Panc1 (cell line): ENCODE measurements at regions not wholly inside any gene's neighbourhood (a gene's known extent, or its start where the extent isn't known, plus 50 kb on each side); places are given as distances from the start of the nearest gene placed in this dataset.

Experiments
- ATAC-seq: fragments of 200-7000 bp; cut with Tn5 transposase; 2 replicates; pipeline ENCODE4 v1.9.1; 2020; ENCODE audit warnings: mild to moderate bottlenecking, moderate library complexity
- BruUV-seq: library from RNA; stranded (reverse); fragments of 400-500 nt; replicated peaks from 2 replicates; lab custom pipeline; 2021; lab: Mats Ljungman, UMichigan
- CTCF ChIA-PET: fragments of 300-600 bp; sonication (Branson Sonifier 250); formaldehyde crosslinking; loops from one replicate; lab custom pipeline; 2022; ENCODE audit warnings: antibody characterized with exemption; lab: Charles Lee
- POLR2A ChIA-PET: fragments of 300-600 bp; sonication (Branson Sonifier 250); formaldehyde crosslinking; loops from one replicate; lab custom pipeline; 2022; ENCODE audit warnings: antibody characterized with exemption; lab: Charles Lee
- DNase-seq: peaks from one replicate; pipeline ENCODE4 v3.0.0-alpha.2; 2010; ENCODE audit warnings: low read depth, low spot score
- H3K27ac ChIP-seq: 2 replicates; pipeline ENCODE4 v1.5.1; 2011; ENCODE audit warnings: mild to moderate bottlenecking, low read length, inconsistent platforms
- H3K27me3 ChIP-seq: fragments of 200-500 bp; sonication (Bioruptor generic); 2 replicates; pipeline ENCODE4 v1.6.0; 2014; ENCODE audit warnings: low read length, inconsistent platforms; ENCODE audit not compliant: control insufficient read depth, insufficient read depth
- H3K36me3 ChIP-seq: fragments of 200-500 bp; sonication (Bioruptor generic); 2 replicates; pipeline ENCODE4 v1.5.1; 2014; ENCODE audit warnings: inconsistent platforms, mild to moderate bottlenecking, low read length, moderate library complexity; ENCODE audit not compliant: control insufficient read depth, insufficient read depth
- H3K4me1 ChIP-seq: 2 replicates; pipeline ENCODE4 v1.5.1; 2011; ENCODE audit warnings: inconsistent platforms, mild to moderate bottlenecking, low read length, moderate library complexity; ENCODE audit not compliant: control insufficient read depth, insufficient read depth
- H3K4me3 ChIP-seq, 2 experiments: 2 replicates each; pipeline ENCODE4 v1.5.1; 2011 to 2012; ENCODE audit warnings: low read depth in 2 of 2, low read length in 2 of 2, mild to moderate bottlenecking in 2 of 2, inconsistent platforms in 1 of 2, moderate library complexity in 1 of 2
- H3K9me3 ChIP-seq: fragments of 200-500 bp; sonication (Bioruptor generic); 2 replicates; pipeline ENCODE4 v1.5.1; 2014; ENCODE audit warnings: low read depth, mild to moderate bottlenecking, inconsistent platforms, low read length, moderate library complexity; ENCODE audit not compliant: control insufficient read depth, insufficient read depth
- POLR2AphosphoS5 ChIP-seq: IDR thresholded peaks from 2 replicates; pipeline ENCODE4 v1.6.1; 2012; ENCODE audit warnings: mild to moderate bottlenecking, low read depth, low read length, moderate library complexity
- SIN3A ChIP-seq: IDR thresholded peaks from 2 replicates; pipeline ENCODE4 v1.6.1; 2012; ENCODE audit warnings: low read depth, mild to moderate bottlenecking, low read length, moderate library complexity, borderline replicate concordance; ENCODE audit not compliant: insufficient read depth
- TCF7L2 ChIP-seq: IDR thresholded peaks from 2 replicates; pipeline ENCODE4 v1.6.1; 2011; ENCODE audit warnings: mild to moderate bottlenecking, low read depth, low read length, inconsistent platforms
- in situ Hi-C: cut with HindIII; loops from 2 replicates; pipeline ENCODE4 v1.10.0; 2016; ENCODE audit warnings: low sequenced_read_pairs, low pct_unique_long_range_greater_than_20kb
- intact Hi-C: fragments of 100-400 bp; cut with micrococcal nuclease; formaldehyde crosslinking; loops from one replicate; pipeline ENCODE4 v1.10.0; 2022; ENCODE audit not compliant: unreplicated experiment
- TF ChIP-seq, protein P1 (sequence below): fragments of 450-650 bp; IDR thresholded peaks from 2 replicates; pipeline ENCODE4 v1.5.1; 2017; ENCODE audit warnings: mild to moderate bottlenecking
- TF ChIP-seq, protein P2 (sequence below), 2 experiments: IDR thresholded peaks; 2 replicates each; pipeline ENCODE4 v1.6.1; 2011 to 2012; ENCODE audit warnings: low read depth in 2 of 2, control low read depth in 1 of 2, low read length in 1 of 2, mild to moderate bottlenecking in 1 of 2, moderate library complexity in 1 of 2; ENCODE audit not compliant: insufficient read depth in 1 of 2

DNA sequence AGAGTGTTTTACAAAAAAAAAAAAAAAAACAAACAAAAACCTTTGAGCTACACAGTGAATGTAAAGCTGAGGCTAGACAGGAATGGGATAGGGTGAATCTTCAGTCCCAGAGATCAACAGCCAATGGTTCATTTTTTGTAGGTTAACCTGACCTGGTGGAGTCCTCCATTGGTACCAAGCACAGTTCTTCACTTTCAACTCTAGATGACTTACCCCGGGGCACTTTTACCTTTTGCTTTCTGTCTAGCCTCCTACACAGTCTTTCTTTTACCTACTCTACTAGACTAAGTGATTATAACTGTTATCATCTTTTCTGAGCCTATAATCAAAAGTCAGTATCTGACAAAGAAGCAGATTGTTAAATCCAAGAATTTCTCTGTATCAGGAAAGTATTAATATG lies 50.9 kb downstream of the ANXA2R start:
- Histone ChIP-seq H3K36me3 (no peaks in the 10 kb centered on the region), H3K4me1 (0 out of 2 replicates have a peak, but pooled peaks cover 3% of the 10 kb centered on the region), H3K9me3 (peaks cover 6% of the 10 kb centered on the region; the same call in 1 of the 2 replicates), H3K4me3 (peak overlapping the region; percentile 3 to 63; a peak in 2 of 4 replicates), H3K27ac (peak overlapping the region; percentile 62), H3K27me3 (no peaks in the 10 kb centered on the region)
- no peak for DNase-seq
- ChIA-PET POLR2A (interaction anchor here (0.6 kb wide), 1 partner anchor 8 kb away, joined by 9 read pairs; no protein-coding TSS in a partner anchor), CTCF (interaction anchor here (0.6 kb wide), 2 partner anchors 47 to 567 kb away, joined by 5 to 9 read pairs; no protein-coding TSS in a partner anchor)
- BruUV-seq: no TSS peak
- intact Hi-C loops (no loop called here), in situ Hi-C loops (no loop called here)
- TF ChIP-seq, protein P1, sequence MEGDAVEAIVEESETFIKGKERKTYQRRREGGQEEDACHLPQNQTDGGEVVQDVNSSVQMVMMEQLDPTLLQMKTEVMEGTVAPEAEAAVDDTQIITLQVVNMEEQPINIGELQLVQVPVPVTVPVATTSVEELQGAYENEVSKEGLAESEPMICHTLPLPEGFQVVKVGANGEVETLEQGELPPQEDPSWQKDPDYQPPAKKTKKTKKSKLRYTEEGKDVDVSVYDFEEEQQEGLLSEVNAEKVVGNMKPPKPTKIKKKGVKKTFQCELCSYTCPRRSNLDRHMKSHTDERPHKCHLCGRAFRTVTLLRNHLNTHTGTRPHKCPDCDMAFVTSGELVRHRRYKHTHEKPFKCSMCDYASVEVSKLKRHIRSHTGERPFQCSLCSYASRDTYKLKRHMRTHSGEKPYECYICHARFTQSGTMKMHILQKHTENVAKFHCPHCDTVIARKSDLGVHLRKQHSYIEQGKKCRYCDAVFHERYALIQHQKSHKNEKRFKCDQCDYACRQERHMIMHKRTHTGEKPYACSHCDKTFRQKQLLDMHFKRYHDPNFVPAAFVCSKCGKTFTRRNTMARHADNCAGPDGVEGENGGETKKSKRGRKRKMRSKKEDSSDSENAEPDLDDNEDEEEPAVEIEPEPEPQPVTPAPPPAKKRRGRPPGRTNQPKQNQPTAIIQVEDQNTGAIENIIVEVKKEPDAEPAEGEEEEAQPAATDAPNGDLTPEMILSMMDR: no peak
- TF ChIP-seq, protein P2, sequence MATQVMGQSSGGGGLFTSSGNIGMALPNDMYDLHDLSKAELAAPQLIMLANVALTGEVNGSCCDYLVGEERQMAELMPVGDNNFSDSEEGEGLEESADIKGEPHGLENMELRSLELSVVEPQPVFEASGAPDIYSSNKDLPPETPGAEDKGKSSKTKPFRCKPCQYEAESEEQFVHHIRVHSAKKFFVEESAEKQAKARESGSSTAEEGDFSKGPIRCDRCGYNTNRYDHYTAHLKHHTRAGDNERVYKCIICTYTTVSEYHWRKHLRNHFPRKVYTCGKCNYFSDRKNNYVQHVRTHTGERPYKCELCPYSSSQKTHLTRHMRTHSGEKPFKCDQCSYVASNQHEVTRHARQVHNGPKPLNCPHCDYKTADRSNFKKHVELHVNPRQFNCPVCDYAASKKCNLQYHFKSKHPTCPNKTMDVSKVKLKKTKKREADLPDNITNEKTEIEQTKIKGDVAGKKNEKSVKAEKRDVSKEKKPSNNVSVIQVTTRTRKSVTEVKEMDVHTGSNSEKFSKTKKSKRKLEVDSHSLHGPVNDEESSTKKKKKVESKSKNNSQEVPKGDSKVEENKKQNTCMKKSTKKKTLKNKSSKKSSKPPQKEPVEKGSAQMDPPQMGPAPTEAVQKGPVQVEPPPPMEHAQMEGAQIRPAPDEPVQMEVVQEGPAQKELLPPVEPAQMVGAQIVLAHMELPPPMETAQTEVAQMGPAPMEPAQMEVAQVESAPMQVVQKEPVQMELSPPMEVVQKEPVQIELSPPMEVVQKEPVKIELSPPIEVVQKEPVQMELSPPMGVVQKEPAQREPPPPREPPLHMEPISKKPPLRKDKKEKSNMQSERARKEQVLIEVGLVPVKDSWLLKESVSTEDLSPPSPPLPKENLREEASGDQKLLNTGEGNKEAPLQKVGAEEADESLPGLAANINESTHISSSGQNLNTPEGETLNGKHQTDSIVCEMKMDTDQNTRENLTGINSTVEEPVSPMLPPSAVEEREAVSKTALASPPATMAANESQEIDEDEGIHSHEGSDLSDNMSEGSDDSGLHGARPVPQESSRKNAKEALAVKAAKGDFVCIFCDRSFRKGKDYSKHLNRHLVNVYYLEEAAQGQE (IDR thresholded peaks at IDR 0.05; ENCODE audit: insufficient read depth in 1 of 2, low read depth in 2 of 2, low read length in 1 of 2): no peak
- TF ChIP-seq POLR2AphosphoS5: no peak
- no peak for TF ChIP-seq TCF7L2
- no peak for TF ChIP-seq SIN3A
- ATAC-seq: no peak

DNA sequence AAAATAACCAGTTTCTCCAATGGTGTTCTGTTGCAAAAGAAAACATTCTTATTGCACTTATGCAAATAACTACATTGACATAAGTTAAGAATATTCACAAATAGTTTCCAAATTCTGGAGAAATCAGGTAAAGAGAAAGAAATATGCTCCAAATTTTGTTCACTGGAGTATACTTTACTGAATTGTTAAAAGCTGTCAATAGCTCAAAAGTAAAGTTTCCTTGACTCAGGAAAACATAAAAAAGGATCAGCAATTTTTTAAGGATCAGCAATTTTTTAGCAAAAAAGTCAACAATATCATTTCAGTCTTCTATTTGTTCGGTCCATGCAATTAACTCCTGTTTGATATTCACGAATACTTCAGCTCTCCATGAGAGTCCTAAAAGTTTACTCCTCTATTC lies 51.6 kb downstream of the ANXA2R start:
- Histone ChIP-seq H3K9me3 (no peaks in the 10 kb centered on the region), H3K4me3 (no peak overlapping the region), H3K4me1 (no peaks in the 10 kb centered on the region), H3K36me3 (no peaks in the 10 kb centered on the region), H3K27me3 (no peaks in the 10 kb centered on the region), H3K27ac (peak overlapping the region; percentile 62; the same call in 1 of the 2 replicates)
- POLR2A ChIA-PET: no interaction called here
- TF ChIP-seq SIN3A (no peak), TCF7L2 (no peak), POLR2AphosphoS5 (no peak)
- TF ChIP-seq, protein P1: no peak
- TF ChIP-seq, protein P2 (IDR thresholded peaks at IDR 0.05; ENCODE audit: insufficient read depth in 1 of 2, low read depth in 2 of 2, low read length in 1 of 2): no peak
- ATAC-seq (no peak), DNase-seq (no peak)
- CTCF ChIA-PET: no interaction called here
- no TSS peak for BruUV-seq
- intact Hi-C loops: no loop called here
- in situ Hi-C loops: no loop called here
